Subcutaneous abdominal adipose tissue (tissue), 5 donors: ENCODE measurements at regions not wholly inside any gene's neighbourhood (a gene's known extent, or its start where the extent isn't known, plus 50 kb on each side); places are given as distances from the start of the nearest gene placed in this dataset.
"Not testable (repeated sequence)": the region's sequence is repeated elsewhere in the genome, so short reads cannot be mapped to it uniquely, and the experiment has no call there.

Experiments
- H3K27ac ChIP-seq: one replicate; pipeline ENCODE4 v1.7.0; 2013; ENCODE audit warnings: low read depth, mild to moderate bottlenecking, inconsistent platforms, low read length, moderate library complexity
- H3K27me3 ChIP-seq, 5 donors: one replicate each; pipeline ENCODE4 v1.7.0; 2013; ENCODE audit warnings: low read length in 5 of 5, inconsistent platforms in 1 of 5; ENCODE audit not compliant: control insufficient read depth in 5 of 5, insufficient read depth in 4 of 5
- H3K36me3 ChIP-seq, 5 donors: one replicate each; pipeline ENCODE4 v1.7.0; 2013; ENCODE audit warnings: low read length in 5 of 5; ENCODE audit not compliant: control insufficient read depth in 5 of 5, insufficient read depth in 5 of 5
- H3K4me1 ChIP-seq, 5 donors: one replicate each; pipeline ENCODE4 v1.7.0; 2013; ENCODE audit warnings: low read length in 5 of 5, mild to moderate bottlenecking in 3 of 5, moderate library complexity in 1 of 5; ENCODE audit not compliant: control insufficient read depth in 5 of 5, insufficient read depth in 5 of 5
- H3K4me3 ChIP-seq, 5 donors: one replicate each; pipeline ENCODE4 v1.7.0; 2013; ENCODE audit warnings: low read length in 5 of 5, low read depth in 1 of 5
- H3K9ac ChIP-seq, 5 donors: one replicate each; pipeline ENCODE4 v1.7.0; 2013; ENCODE audit warnings: low read length in 5 of 5, mild to moderate bottlenecking in 4 of 5, moderate library complexity in 3 of 5
- H3K9me3 ChIP-seq, 5 donors: one replicate each; pipeline ENCODE4 v1.7.0; 2013; ENCODE audit warnings: low read length in 5 of 5; ENCODE audit not compliant: control insufficient read depth in 5 of 5
- donor health status: healthy.
- donor health status: healthy.
- donor health status: healthy.
- donor health status: healthy.
- donor health status: healthy.

DNA sequence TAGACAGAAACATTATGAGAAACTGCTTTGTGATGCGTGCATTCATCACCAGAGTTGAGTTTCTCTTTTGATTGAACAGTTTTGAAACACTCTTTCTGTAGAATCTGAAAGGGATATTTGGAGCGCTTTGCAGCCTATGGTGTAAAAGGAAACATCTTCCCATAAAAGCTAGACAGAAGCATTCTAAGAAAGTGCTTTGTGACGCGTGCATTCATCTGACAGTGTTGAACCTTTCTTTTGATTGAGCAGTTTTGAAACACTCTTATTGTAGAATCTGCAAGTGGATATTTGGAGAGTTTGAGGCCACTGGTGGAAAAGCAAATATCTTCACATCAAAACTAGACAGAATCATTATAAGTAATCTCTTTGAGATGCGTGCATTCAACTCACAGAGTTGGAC lies 3131.6 kb downstream of the TUBA3C start:
- H3K27me3 ChIP-seq, H3K9me3 ChIP-seq, H3K9ac ChIP-seq, H3K27ac ChIP-seq, H3K36me3 ChIP-seq, H3K4me1 ChIP-seq, H3K4me3 ChIP-seq: not testable (repeated sequence)

DNA sequence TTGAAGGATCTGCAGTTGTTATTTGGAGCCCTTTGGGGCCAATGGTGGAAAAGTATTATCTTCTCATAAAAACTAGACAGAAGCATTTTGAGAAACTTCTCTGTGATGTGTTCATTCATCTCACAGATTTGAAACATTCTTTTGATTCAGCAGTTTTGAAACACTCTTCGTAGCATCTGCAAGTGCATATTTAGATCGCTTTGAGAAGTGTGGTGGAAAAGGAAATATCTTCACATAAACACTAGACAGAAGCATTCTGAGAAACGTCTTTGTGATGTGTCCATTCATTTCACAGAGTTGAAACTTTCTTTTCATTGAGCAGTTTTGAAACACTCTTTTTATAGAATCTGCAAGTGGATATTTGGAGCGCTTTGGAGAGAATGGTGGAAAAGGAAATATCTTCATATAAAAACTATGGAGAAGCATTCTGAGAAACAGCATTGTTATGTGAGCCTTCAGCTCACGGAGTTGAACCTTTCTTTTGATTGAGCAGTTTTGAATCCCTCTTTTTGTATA lies 3164.1 kb downstream of the TUBA3C start:
- H3K9ac ChIP-seq, H3K27ac ChIP-seq, H3K36me3 ChIP-seq, H3K4me1 ChIP-seq, H3K4me3 ChIP-seq, H3K27me3 ChIP-seq: not testable (repeated sequence)
- H3K9me3 ChIP-seq, result peaks cover 0 to 38% (median 21%) of the 10 kb centered on the region in 5 donors

DNA sequence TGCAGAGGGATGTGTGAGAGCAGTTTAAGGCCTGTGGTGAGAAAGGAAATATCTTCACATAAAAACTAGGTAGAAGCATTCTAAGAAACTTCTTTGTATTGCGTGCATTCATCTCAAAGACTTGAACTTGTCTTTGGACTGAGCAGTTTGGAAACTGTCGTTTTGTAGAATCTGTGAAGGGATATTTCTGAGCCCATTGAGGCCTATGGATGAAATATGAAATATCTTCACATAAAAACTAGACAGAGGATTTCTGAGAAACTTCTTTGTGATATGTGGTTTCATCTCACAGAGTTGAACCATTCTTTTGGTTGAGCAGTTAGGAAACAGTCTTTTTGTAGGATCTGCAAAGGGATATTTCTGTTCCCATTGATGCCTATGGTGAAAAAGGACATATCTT lies 3173.4 kb downstream of the TUBA3C start:
- peak overlapping the region in 1 of 5 donors; percentile 23 for H3K4me3 ChIP-seq
- peaks cover 0 to 22% (median 11%) of the 10 kb centered on the region in 5 donors for H3K9me3 ChIP-seq
- H3K9ac ChIP-seq, result not testable (repeated sequence)

More for the DNA sequence above, 3173.4 kb downstream of the TUBA3C start:
- not testable (repeated sequence) for H3K36me3 ChIP-seq, H3K4me1 ChIP-seq, H3K27me3 ChIP-seq, H3K27ac ChIP-seq
